HG03139 (cell line): ENCODE measurements at regions not wholly inside any gene's neighbourhood (a gene's known extent, or its start where the extent isn't known, plus 50 kb on each side); places are given as distances from the start of the nearest gene placed in this dataset.
"Not testable (repeated sequence)": the region's sequence is repeated elsewhere in the genome, so short reads cannot be mapped to it uniquely, and the experiment has no call there.

Experiments
- ATAC-seq: cut with Tn5 transposase; IDR thresholded peaks from one replicate; pipeline ENCODE4 v1.9.1; 2021; ENCODE audit not compliant: unreplicated experiment

DNA sequence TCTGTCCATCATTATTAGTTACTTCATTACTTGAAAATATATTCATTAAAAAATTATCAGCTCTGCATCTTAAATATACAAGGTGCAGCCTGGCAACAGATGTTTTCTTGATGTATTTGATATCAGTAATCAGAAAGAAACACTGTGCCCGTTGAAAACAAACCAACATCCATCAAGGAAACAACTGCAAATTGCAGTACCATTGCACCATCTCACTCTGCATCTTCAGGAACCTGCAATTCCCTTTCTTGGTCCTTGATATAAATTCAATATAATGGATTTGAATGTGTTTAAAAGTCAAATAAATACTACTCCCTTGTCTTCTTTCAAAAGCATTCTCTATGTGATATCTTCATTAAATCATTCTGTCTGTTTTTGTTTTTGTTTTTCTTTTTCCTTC lies 1131.2 kb downstream of the FAM181B start:
- ATAC-seq = no peak

GRCh38 chr11:81596704-81597103 lies 1137.0 kb downstream of the FAM181B start:
- ATAC-seq = no peak

DNA sequence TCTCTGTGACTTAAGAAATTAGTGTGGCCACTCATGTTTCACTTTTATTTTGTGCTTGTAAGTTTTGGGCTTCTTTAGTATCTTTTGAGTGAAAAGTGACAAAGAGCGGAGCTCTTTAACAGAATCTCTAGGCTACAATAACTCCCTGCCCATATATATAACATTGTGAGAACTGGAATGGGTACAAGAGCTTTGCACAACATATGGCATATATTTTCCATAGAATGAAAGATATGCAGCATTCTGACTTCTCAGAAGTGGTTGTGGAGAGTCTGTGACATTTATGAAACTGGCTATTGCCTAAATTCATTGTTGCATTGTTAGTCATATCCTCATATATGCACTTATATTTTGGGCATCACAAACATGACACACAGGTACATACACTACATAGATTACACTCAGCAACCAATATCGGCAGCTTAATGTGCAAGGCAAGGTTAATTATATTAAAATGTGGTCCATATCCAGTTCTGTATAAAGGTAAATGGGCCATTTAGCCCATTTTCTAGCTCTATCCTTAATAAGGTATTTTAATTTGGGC lies 1148.2 kb downstream of the FAM181B start:
- no peak for ATAC-seq

DNA sequence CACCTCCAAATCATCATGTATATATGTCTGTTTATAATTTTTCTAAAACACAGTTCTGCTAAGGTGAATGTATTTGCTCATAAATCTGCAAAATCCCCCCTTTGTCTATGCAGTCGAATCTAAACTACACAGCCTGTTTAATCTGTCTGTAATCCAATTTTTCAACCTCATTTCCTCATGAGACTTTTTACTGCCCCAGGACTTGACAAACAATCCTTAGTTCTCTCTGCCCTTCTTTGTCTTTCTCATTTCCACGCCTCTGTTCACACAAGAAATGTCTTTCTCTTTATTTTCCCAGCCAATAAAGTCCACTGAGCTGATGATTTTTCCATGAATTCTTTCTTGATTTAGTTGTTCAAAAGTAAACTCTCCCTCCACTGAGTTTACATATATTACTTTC lies 1154.3 kb downstream of the FAM181B start:
- no peak for ATAC-seq

DNA sequence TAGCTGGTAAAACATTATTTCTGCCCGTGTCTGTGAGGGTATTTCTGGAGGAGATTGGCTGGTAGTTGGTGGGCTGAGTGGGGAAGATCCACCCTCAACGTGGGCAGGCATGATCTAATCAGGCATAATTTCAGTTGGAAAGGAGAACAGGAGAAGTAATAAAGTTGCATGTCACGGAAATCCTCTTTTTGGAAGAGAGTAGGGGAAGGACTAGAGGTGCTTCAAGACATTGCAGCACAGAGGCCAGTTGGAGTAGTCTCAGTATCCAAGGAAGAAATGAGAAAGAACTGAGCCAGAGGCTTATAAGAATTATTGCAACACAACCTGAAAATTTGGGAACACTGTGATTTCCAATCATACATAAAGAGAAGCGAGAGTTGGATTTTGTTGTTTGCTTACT lies 1155.1 kb downstream of the FAM181B start:
- no peak for ATAC-seq

DNA sequence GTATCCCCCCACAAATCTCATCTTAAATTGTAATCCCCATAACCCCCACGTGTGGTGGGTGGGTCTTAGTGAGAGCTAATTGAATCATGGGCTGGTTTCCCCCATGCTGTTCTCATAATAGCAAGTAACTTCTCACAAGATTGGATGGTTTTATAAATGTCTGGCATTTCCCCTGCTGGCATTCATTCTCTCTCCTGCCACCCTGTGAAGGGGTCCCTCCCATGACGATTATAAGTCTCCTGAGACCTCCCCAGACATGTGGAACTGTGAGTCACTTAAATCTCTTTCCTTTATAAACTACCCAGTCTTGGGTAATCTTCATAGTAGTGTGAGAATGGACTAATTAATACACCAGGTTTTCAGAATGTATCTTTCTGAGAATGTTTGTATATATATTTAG lies 1159.4 kb downstream of the FAM181B start:
- ATAC-seq = no peak

DNA sequence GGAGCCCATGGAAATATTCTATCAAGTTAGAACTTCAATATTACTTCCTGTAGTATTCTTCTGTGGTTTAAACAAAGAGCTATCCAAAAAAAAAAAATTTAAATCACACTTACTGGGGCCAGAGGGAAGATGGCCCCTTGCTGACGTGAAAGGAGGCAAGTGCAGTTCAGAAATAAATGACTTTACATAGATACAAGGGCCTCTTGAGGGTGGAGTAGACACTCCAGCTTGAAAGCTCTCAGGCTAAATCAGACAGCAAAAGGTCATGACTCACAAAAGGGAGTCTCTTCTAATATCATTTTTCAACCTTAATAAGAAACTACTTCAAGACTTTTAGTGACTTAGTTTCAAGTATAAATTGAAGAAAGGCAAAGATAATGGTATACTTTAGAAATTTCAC lies 1160.3 kb downstream of the FAM181B start:
- ATAC-seq = no peak

DNA sequence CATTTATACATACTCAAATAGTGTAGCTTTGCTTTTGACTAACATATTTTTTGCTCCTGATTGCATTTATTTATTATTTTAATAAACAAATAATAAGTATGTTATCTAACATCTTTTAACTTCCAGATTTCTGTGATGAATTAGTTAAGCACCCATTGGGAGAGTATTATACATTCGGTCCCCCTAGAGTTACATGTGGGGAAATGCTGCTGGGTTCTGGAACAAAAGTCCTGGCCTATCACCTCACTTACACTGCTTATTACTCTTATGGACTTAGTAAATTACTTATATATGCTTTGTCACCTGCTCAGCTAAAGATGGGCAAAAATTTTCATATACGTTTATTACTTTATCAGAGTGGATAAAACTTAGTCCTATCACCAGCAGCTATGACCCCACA lies 1163.0 kb downstream of the FAM181B start:
- ATAC-seq = no peak

GRCh38 chr11:81569999-81570398 lies 1163.7 kb downstream of the FAM181B start:
- no peak for ATAC-seq

DNA sequence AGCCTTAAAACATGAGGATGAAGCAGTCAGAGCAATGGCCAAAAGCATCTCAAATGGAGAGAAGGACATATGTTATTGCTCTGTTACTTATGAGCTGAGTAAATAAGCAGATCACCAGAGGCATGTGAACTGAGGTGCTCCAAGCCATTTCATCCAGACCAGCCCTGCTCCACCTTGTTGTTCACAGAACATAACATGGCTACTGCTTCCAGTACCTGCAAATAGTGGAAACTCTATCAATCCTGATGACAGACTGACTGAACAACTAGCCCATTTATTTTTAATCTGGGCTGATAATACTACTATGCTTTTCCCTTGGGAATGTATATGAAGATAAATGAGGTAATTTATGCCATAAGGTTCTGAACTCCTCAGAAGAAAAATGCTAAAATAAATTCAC lies 1164.7 kb downstream of the FAM181B start:
- no peak for ATAC-seq

GRCh38 chr11:81548123-81548522 lies 1185.5 kb downstream of the FAM181B start:
- ATAC-seq = no peak

DNA sequence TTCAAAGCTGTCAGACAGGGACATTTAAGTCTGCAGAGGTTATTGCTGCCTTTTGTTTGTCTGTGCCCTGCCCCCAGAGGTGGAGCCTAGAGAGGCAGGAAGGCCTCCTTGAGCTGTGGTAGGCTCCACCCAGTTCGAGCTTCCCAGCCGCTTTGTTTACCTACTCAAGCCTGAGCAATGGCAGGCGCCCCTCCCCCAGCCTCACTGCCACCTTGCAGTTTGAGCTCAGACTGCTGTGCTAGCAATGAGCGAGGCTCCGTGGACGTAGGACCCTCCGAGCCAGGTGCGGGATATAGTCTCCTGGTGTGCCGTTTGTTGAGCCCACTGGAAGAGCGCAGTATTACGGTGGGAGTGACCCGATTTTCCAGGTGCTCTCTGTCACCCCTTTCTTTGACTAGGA lies 1193.9 kb downstream of the FAM181B start:
- ATAC-seq = not testable (repeated sequence)

- ATAC-seq = no peak
Measured at GRCh38 chr11:81515566-81515965, 1218.1 kb downstream of the FAM181B start.

- no peak for ATAC-seq
Measured at GRCh38 chr11:81497202-81497804, 1236.4 kb downstream of the FAM181B start.

DNA sequence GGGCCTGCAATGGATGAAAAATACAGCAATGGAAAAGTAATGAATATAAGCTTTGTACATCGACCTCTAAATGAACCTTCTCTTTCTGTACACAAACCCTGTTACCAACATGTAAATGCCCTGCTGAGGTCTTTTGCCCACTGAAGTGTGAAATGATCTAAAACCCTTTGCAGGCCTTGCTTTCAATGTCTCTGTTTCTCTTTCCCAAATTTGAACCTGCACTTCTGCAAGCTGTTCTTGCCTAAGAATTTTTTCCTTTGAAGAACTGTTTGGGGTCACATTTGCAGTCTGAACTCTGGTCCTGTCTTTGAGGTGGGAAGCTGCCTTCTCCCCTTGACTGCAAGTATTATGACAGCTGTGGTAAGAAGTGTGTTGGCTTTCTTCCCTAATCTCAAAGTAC lies 1237.1 kb downstream of the FAM181B start:
- no peak for ATAC-seq

GRCh38 chr11:81495699-81496292 lies 1237.9 kb downstream of the FAM181B start:
- no peak for ATAC-seq

DNA sequence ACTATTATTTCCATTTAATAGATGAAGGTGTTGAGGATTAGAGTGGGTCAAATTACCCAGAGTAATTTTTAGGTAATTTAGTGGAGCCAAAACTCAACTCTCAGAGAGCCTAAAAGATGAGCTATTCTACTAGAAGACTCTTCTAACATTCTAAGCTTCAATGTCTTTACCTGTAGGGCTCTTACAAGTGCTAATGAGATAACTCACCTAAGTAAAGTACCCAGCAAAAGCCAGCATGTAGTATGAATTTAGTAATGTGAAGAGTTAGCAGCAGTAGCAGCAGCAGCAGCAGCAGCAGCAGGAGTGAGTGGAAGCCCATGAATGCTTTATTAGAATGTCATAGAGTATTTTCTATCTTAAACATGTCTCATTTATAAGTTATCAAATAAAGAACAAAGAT lies 1239.2 kb downstream of the FAM181B start:
- ATAC-seq = no peak

DNA sequence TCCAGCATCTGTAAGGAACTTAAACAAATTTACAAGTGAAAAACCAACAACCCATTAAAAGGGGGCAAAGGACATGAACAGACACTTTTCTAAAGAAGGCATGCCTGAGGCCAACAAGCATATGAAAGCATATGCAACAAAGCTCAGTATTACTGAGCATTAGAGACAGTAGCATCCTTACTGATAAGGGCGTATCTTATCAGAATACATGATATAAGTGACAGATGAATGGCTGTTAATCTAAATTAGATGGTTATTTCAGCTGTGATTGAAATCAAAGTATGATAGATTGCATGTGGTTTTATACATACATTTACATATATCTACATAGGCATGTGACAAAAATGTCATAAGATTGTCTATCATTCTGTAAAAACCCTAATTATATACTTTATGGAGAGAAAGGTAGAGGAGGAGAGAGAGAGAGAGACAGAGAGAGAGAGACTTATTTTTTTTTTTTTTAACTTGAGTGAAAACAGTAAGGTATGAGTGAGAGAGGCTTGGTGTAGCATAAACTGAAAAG lies 1240.7 kb downstream of the FAM181B start:
- no peak for ATAC-seq

DNA sequence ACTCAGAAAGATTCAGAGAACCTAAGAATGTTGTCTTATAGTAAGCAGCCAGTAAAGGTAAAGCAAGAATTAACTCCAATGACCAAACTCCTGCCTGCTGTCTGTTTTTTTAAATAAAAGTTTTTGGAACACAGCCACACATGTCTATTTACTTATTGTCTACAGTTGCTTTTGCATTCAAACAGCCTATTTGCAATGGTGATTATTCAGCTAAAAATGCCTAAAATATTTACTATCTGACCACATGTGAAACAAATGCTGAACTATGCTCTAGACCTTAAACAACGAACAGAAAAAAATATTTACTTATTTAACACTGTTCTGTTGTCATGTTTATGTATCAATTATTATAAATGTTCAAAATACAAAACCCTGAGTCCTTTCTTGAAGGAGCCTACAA lies 1246.6 kb downstream of the FAM181B start:
- no peak for ATAC-seq

DNA sequence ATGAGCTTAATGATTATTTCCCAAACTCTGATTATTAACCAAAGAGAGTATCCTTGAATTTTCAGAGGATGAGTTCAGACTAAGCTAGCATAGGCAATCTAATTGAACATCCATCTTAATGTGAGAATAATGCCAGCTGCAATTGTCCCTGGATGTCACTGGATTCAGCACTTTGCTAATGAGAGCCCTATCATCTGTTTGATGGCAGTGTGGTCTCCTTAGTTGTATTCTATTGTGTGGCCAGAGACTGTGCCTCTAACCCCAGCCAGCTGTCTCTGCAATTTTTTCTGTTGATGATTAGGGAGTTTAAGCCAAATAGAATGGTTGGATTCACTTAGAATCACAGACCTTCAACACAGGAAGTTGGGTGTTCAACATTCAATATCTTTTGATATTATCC lies 1249.5 kb downstream of the FAM181B start:
- no peak for ATAC-seq

GRCh38 chr11:81477277-81477676 lies 1256.4 kb downstream of the FAM181B start:
- ATAC-seq = no peak

GRCh38 chr11:81476345-81476744 lies 1257.3 kb downstream of the FAM181B start:
- ATAC-seq = no peak

DNA sequence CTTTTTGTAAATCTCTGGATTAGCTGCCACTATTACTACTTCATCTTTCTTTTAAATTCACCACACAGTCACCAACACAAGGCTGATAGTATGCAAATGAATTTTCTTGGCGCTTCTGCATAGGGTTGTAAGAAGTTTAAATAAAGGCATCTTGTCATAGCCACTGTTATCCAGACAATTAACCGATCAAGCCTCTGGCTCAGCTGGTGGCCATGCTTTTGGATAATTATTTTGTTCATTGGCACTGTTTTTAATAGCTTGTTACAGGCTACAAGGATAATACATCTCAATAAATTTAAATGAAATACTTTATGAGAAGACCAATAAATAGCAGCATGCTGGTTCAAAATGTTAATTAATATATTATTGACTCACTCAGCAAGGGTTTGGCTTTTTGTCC lies 1261.0 kb downstream of the FAM181B start:
- no peak for ATAC-seq
